AG04450 (cell line): ENCODE measurements at regions not wholly inside any gene's neighbourhood (a gene's known extent, or its start where the extent isn't known, plus 50 kb on each side); places are given as distances from the start of the nearest gene placed in this dataset.
"Not testable (repeated sequence)": the region's sequence is repeated elsewhere in the genome, so short reads cannot be mapped to it uniquely, and the experiment has no call there.

ENCODE experiments used
- CTCF ChIA-PET: fragments of 300-600, 350-600 bp; formaldehyde crosslinking; extraction: SDS; loops from one replicate; lab custom pipeline; 2022; ENCODE audit warnings: antibody characterized with exemption, inconsistent platforms; lab: Charles Lee
- POLR2A ChIA-PET: fragments of 350-600 bp; formaldehyde crosslinking; extraction: SDS; loops from one replicate; lab custom pipeline; 2021; ENCODE audit warnings: antibody characterized with exemption, inconsistent platforms; lab: Yijun Ruan, JAX
- DNase-seq: peaks from one replicate; pipeline ENCODE4 v3.0.0-alpha.2; 2011; ENCODE audit warnings: low read depth, low spot score
- H3K27ac ChIP-seq: one replicate; pipeline ENCODE4 v1.5.1; 2012; ENCODE audit warnings: low read depth, low read length, control low read depth
- H3K27me3 ChIP-seq: one replicate; pipeline ENCODE4 v1.6.0; 2012; ENCODE audit warnings: low read length; ENCODE audit not compliant: control insufficient read depth, insufficient read depth
- H3K4me3 ChIP-seq: 2 replicates; pipeline ENCODE4 v1.5.1; 2011; ENCODE audit warnings: mild to moderate bottlenecking, low read depth, low read length, control low read depth
- H3K9me3 ChIP-seq: 2 replicates; pipeline ENCODE4 v1.5.1; 2012; ENCODE audit warnings: low read length; ENCODE audit not compliant: control insufficient read depth, insufficient read depth
- TF ChIP-seq, protein P1 (sequence below): IDR thresholded peaks from 2 replicates; pipeline ENCODE4 v1.5.1; 2011; ENCODE audit warnings: low read depth, low read length, control low read depth, inconsistent platforms

- DNase-seq, result no peak
- no peaks in the 10 kb centered on the region; the same call in 1 of the 2 replicates for H3K9me3 ChIP-seq
- ChIA-PET CTCF (interaction anchor here (0.9 kb wide), 1 partner anchor 393 kb away, joined by 4 read pairs; no protein-coding TSS in a partner anchor), POLR2A (no interaction called here)
- H3K4me3 ChIP-seq, result no peak overlapping the region
- TF ChIP-seq, protein P1, sequence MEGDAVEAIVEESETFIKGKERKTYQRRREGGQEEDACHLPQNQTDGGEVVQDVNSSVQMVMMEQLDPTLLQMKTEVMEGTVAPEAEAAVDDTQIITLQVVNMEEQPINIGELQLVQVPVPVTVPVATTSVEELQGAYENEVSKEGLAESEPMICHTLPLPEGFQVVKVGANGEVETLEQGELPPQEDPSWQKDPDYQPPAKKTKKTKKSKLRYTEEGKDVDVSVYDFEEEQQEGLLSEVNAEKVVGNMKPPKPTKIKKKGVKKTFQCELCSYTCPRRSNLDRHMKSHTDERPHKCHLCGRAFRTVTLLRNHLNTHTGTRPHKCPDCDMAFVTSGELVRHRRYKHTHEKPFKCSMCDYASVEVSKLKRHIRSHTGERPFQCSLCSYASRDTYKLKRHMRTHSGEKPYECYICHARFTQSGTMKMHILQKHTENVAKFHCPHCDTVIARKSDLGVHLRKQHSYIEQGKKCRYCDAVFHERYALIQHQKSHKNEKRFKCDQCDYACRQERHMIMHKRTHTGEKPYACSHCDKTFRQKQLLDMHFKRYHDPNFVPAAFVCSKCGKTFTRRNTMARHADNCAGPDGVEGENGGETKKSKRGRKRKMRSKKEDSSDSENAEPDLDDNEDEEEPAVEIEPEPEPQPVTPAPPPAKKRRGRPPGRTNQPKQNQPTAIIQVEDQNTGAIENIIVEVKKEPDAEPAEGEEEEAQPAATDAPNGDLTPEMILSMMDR, result no peak
- H3K27me3 ChIP-seq, result peaks cover 9% of the 10 kb centered on the region
- H3K27ac ChIP-seq, result no peak overlapping the region
These were observed 103.5 kb downstream of the SMIM20 start for GRCh38 chr4:26017531-26017930.

GRCh38 chr4:26017961-26018700 lies 104.1 kb downstream of the SMIM20 start:
- DNase-seq, POLR2A ChIA-PET, H3K27me3 ChIP-seq, H3K4me3 ChIP-seq, H3K9me3 ChIP-seq, H3K27ac ChIP-seq: not testable (repeated sequence)
- CTCF ChIA-PET, result interaction anchor here (0.9 kb wide), 1 partner anchor 393 kb away, joined by 4 read pairs; no protein-coding TSS in a partner anchor

GRCh38 chr4:26020083-26020668 lies 106.2 kb downstream of the SMIM20 start:
- ChIA-PET CTCF (no interaction called here), POLR2A (no interaction called here)
- H3K27me3 ChIP-seq, result no peaks in the 10 kb centered on the region
- H3K4me3 ChIP-seq, result no peak overlapping the region
- no peaks in the 10 kb centered on the region; the same call in 1 of the 2 replicates for H3K9me3 ChIP-seq
- H3K27ac ChIP-seq, result peak overlapping the region; percentile 57
- DNase-seq, result peak; percentile 43
- TF ChIP-seq, protein P1, result no peak

GRCh38 chr4:26020881-26021280 lies 106.9 kb downstream of the SMIM20 start:
- POLR2A ChIA-PET, result no interaction called here
- Histone ChIP-seq H3K27me3 (no peaks in the 10 kb centered on the region), H3K27ac (no peak overlapping the region), H3K4me3 (no peak overlapping the region), H3K9me3 (no peaks in the 10 kb centered on the region; the same call in 1 of the 2 replicates)
- TF ChIP-seq, protein P1, result no peak
- CTCF ChIA-PET, result no interaction called here
- peak; percentile 18 for DNase-seq

GRCh38 chr4:26021417-26022345 lies 107.7 kb downstream of the SMIM20 start:
- POLR2A ChIA-PET, result interaction anchor here (0.8 kb wide), 1 partner anchor 302 kb away, joined by 3 read pairs; no protein-coding TSS in a partner anchor
- CTCF ChIA-PET, result interaction anchor here (1.3 kb wide), 1 partner anchor 34 kb away, joined by 5 read pairs; no protein-coding TSS in a partner anchor
- Histone ChIP-seq H3K27ac (no peak overlapping the region), H3K27me3 (no peaks in the 10 kb centered on the region), H3K9me3 (no peaks in the 10 kb centered on the region; the same call in 1 of the 2 replicates), H3K4me3 (no peak overlapping the region; the same call in 1 of the 2 replicates)
- TF ChIP-seq, protein P1, result no peak
- no peak for DNase-seq
